Upper lobe of left lung (tissue), 4 donors: ENCODE measurements at regions not wholly inside any gene's neighbourhood (a gene's known extent, or its start where the extent isn't known, plus 50 kb on each side); places are given as distances from the start of the nearest gene placed in this dataset.

Experiments used
- POLR2A ChIP-seq, 4 donors: fragments of 450-650 bp; IDR thresholded peaks; one replicate each; pipeline ENCODE4 v1.5.1; 2016 to 2017; ENCODE audit warnings: antibody characterized with exemption in 4 of 4, mild to moderate bottlenecking in 2 of 4
- TF ChIP-seq, protein P1 (sequence below), 6 experiments: fragments of 450-650 bp in 4 of 6; fragments of 200-600 bp in 2 of 6; sonication (generic) in 2 of 6; IDR thresholded peaks; one replicate each; pipeline ENCODE4 v1.5.1; 2016 to 2019; ENCODE audit warnings: antibody characterized with exemption in 6 of 6

DNA sequence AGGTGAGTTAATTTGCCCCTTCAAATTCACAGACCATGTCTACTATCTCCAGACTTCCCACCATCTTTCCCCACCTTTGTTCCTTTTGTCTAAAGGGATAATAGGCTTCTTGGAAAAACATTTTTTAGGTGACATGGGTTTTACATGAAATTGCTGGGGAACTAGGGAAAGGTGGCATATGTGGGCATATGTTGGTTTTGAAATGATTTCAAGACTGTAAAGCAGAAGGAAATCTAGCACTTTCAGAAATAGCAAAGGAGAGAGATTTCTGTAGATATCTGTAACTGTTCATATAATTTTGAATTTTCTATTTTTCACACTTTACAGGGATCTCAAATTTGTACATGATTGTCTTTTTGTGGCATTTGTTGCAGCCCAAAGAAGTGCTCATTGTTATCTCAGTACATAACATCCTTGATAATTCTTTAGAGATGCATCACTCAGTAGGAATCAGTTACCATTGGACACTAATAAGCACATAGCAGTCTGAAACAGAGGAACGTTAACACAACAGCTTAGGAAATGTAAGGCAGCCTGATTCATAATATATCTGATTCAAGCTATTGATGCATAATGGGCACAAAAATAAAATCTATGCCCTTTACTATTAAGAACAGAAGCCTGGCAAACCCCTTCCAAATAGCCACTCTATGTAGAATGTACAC lies 659.7 kb downstream of the CENPC start:
- TF ChIP-seq, protein P1, sequence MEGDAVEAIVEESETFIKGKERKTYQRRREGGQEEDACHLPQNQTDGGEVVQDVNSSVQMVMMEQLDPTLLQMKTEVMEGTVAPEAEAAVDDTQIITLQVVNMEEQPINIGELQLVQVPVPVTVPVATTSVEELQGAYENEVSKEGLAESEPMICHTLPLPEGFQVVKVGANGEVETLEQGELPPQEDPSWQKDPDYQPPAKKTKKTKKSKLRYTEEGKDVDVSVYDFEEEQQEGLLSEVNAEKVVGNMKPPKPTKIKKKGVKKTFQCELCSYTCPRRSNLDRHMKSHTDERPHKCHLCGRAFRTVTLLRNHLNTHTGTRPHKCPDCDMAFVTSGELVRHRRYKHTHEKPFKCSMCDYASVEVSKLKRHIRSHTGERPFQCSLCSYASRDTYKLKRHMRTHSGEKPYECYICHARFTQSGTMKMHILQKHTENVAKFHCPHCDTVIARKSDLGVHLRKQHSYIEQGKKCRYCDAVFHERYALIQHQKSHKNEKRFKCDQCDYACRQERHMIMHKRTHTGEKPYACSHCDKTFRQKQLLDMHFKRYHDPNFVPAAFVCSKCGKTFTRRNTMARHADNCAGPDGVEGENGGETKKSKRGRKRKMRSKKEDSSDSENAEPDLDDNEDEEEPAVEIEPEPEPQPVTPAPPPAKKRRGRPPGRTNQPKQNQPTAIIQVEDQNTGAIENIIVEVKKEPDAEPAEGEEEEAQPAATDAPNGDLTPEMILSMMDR (IDR thresholded peaks at IDR 0.05), result no peak
- no peak for TF ChIP-seq POLR2A (IDR thresholded peaks at IDR 0.05)
